ENCODE measurements at regions not wholly inside any gene's neighbourhood (a gene's known extent, or its start where the extent isn't known, plus 50 kb on each side); places are given as distances from the start of the nearest gene placed in this dataset.

DNA sequence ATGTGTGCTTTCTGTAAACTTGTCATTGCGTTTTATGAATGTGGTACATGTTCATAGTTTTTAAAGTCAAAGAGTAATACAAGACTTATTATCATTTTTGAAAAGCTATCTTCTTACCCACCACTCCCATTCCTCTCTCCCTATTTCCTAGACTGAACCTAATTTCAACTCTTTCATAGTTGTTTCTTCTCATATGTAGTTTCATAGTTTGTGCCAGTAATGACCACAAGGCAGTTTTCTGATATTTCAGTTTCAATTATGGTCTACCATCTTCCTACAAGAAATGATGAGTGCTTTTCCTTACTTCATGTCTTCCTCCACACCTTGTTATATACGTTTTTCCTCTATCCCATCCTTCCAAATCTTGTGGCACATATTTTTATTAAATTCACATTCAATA, 445.0 kb upstream of the GOLIM4 start:
- TF ChIP-seq TAF1 (IDR thresholded peaks at IDR 0.05; ENCODE audit: borderline replicate concordance, low read depth, low read length) (no peak), POLR2A (IDR thresholded peaks at IDR 0.05; ENCODE audit: low read depth, low read length) (no peak)
